ENCODE measurements at regions not wholly inside any gene's neighbourhood (a gene's known extent, or its start where the extent isn't known, plus 50 kb on each side); places are given as distances from the start of the nearest gene placed in this dataset.

DNA sequence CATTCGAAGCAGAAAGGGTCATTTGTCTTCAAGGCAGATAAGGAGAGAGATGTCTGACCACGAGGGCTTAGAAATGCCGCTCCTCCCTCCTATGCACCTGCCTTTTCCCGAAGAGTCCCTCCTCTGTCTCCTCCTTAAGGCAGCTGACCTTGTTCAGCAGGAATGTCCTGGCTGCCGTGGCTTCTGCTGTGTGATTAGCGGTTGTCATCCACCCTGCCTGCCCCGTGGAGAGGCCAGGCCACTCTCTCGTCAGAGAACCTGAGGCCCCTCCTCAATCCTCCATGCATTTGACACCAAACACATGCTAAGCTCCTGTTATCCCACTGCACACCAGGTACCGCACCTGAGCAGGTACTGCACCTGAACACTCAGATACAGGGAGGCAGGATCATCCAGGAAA, 834.6 kb downstream of the TBC1D22A start:
- no peak for TF ChIP-seq EZH2 (IDR thresholded peaks at IDR 0.05; ENCODE audit: low read length, unreplicated experiment)
- TF ChIP-seq EZH2phosphoT487 (IDR thresholded peaks at IDR 0.05; ENCODE audit: borderline replicate concordance, low read length), result no peak
- TF ChIP-seq CTCF (conservative IDR thresholded peaks at IDR 0.05; ENCODE audit: low read depth, low read length), result no peak
- no peak overlapping the region for H3K4me3 ChIP-seq (ENCODE audit: low read length)
- no TSS peak for BruUV-seq (replicated peaks)
- no peak overlapping the region for H3K9ac ChIP-seq (ENCODE audit: low read length)
- H3K4me2 ChIP-seq (ENCODE audit: low read length), result no peak overlapping the region
- POLR2A ChIA-PET (ENCODE audit: unreplicated experiment), result no interaction called here
- H3K4me1 ChIP-seq (ENCODE audit: insufficient read depth, low read length), result no peaks in the 10 kb centered on the region
- no peaks in the 10 kb centered on the region for H3K9me2 ChIP-seq (replicated peaks; ENCODE audit: low read length)
- no peak for DNase-seq
- intact Hi-C loops (cut with micrococcal nuclease), result no loop called here
- H3F3A ChIP-seq (ENCODE audit: low read length, unreplicated experiment), result no peaks in the 10 kb centered on the region
- CTCF ChIA-PET, result no interaction called here
- no peak for ATAC-seq
- no peaks in the 10 kb centered on the region for H4K20me1 ChIP-seq (ENCODE audit: low read length)
- 0 out of 2 replicates have a peak, but pooled peaks cover 9% of the 10 kb centered on the region for H3K27me3 ChIP-seq (ENCODE audit: low read length)
- H3K36me3 ChIP-seq (ENCODE audit: low read depth, low read length), result no peaks in the 10 kb centered on the region
- H3K9me3 ChIP-seq (ENCODE audit: low read length), result no peaks in the 10 kb centered on the region
- no peak overlapping the region for H3K27ac ChIP-seq (ENCODE audit: low read length)
- H2AFZ ChIP-seq (ENCODE audit: low read length), result no peak overlapping the region
- no peaks in the 10 kb centered on the region for H3K79me2 ChIP-seq (ENCODE audit: low read length)

- Histone ChIP-seq H3K27ac (ENCODE audit: low read length) (no peak overlapping the region), H3K9me2 (replicated peaks; ENCODE audit: low read length) (no peaks in the 10 kb centered on the region), H3K27me3 (ENCODE audit: low read length) (0 out of 2 replicates have a peak, but pooled peaks cover 5% of the 10 kb centered on the region), H2AFZ (ENCODE audit: low read length) (no peak overlapping the region), H3K79me2 (ENCODE audit: low read length) (no peaks in the 10 kb centered on the region), H3F3A (ENCODE audit: low read length, unreplicated experiment) (no peaks in the 10 kb centered on the region), H3K36me3 (ENCODE audit: low read depth, low read length) (no peaks in the 10 kb centered on the region), H4K20me1 (ENCODE audit: low read length) (no peaks in the 10 kb centered on the region), H3K9me3 (ENCODE audit: low read length) (no peaks in the 10 kb centered on the region), H3K4me1 (ENCODE audit: insufficient read depth, low read length) (no peaks in the 10 kb centered on the region), H3K4me2 (ENCODE audit: low read length) (no peak overlapping the region), H3K9ac (ENCODE audit: low read length) (no peak overlapping the region), H3K4me3 (ENCODE audit: low read length) (no peak overlapping the region)
- ATAC-seq, result no peak
- no TSS peak for BruUV-seq (replicated peaks)
- ChIA-PET POLR2A (ENCODE audit: unreplicated experiment) (no interaction called here), CTCF (no interaction called here)
- no peak for DNase-seq
- intact Hi-C loops (cut with micrococcal nuclease), result no loop called here
- TF ChIP-seq EZH2 (IDR thresholded peaks at IDR 0.05; ENCODE audit: low read length, unreplicated experiment) (no peak), CTCF (conservative IDR thresholded peaks at IDR 0.05; ENCODE audit: low read depth, low read length) (no peak), EZH2phosphoT487 (IDR thresholded peaks at IDR 0.05; ENCODE audit: borderline replicate concordance, low read length) (no peak)
These were observed 833.8 kb downstream of the TBC1D22A start for GRCh38 chr22:47596176-47596690.

DNA sequence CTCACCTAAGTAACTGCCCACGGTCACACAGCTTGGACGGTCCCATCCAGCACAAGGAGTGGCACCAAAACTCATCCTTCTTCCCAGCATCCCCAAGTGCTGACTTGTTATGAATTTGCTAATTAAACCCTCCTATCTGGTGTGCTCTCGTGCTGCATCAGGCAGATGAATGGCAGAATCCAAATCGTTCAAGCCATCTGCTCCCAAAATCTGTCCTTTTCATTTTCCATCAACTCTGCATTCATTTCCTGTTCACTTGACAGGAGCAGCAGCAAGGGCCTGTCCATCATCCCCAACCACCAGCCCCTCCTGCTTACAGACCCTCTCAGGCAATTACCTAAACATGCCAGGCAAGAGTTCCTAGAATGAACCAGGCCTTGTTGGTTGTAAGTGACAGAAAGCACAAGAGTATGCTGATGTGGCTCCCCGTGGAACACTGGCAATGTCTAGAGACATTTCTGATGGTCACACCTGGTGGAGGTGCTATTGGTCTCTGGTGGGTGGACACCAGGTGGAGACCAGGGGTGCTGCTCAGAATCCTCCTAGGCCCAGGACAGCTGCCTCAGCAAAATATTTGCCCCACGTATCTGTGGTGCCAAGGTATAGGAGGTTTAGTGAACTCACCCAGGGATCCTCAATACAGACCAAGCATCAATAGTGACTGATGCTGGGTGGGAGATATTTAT, 832.5 kb downstream of the TBC1D22A start:
- no peak overlapping the region for H3K4me3 ChIP-seq (ENCODE audit: low read length)
- 0 out of 2 replicates have a peak, but pooled peaks cover 5% of the 10 kb centered on the region for H3K27me3 ChIP-seq (ENCODE audit: low read length)
- no peak overlapping the region for H3K9ac ChIP-seq (ENCODE audit: low read length)
- no peaks in the 10 kb centered on the region for H3K79me2 ChIP-seq (ENCODE audit: low read length)
- H3F3A ChIP-seq (ENCODE audit: low read length, unreplicated experiment), result no peaks in the 10 kb centered on the region
- ChIA-PET CTCF (no interaction called here), POLR2A (ENCODE audit: unreplicated experiment) (no interaction called here)
- intact Hi-C loops (cut with micrococcal nuclease), result no loop called here
- no peak for ATAC-seq
- H3K9me2 ChIP-seq (replicated peaks; ENCODE audit: low read length), result no peaks in the 10 kb centered on the region
- H3K4me1 ChIP-seq (ENCODE audit: insufficient read depth, low read length), result no peaks in the 10 kb centered on the region
- no peaks in the 10 kb centered on the region for H4K20me1 ChIP-seq (ENCODE audit: low read length)
- H3K27ac ChIP-seq (ENCODE audit: low read length), result no peak overlapping the region
- H3K36me3 ChIP-seq (ENCODE audit: low read depth, low read length), result no peaks in the 10 kb centered on the region
- H3K9me3 ChIP-seq (ENCODE audit: low read length), result no peaks in the 10 kb centered on the region
- no TSS peak for BruUV-seq (replicated peaks)
- TF ChIP-seq EZH2 (IDR thresholded peaks at IDR 0.05; ENCODE audit: low read length, unreplicated experiment) (no peak), CTCF (conservative IDR thresholded peaks at IDR 0.05; ENCODE audit: low read depth, low read length) (no peak), EZH2phosphoT487 (IDR thresholded peaks at IDR 0.05; ENCODE audit: borderline replicate concordance, low read length) (no peak)
- DNase-seq, result no peak
- no peak overlapping the region for H2AFZ ChIP-seq (ENCODE audit: low read length)
- no peak overlapping the region for H3K4me2 ChIP-seq (ENCODE audit: low read length)

All from PC-3 (cell line).